Keratinocyte (primary cell): ENCODE measurements at regions not wholly inside any gene's neighbourhood (a gene's known extent, or its start where the extent isn't known, plus 50 kb on each side); places are given as distances from the start of the nearest gene placed in this dataset.

Experiments
- DNase-seq: peaks from one replicate; pipeline ENCODE4 v3.0.0-alpha.2; 2011; ENCODE audit warnings: low read depth, missing footprints, low spot score
- FAIRE-seq: peaks from 2 replicates; lab custom pipeline; 2011; peaks lifted over from hg19 to GRCh38; lab: Jason Lieb, UNC
- H2AFZ ChIP-seq: 2 replicates; pipeline ENCODE4 v1.6.0; 2012; ENCODE audit warnings: low read length, control low read depth, inconsistent platforms; ENCODE audit not compliant: control insufficient read depth
- H3K27ac ChIP-seq: 2 replicates; pipeline ENCODE4 v1.5.1; 2011; ENCODE audit warnings: low read length; ENCODE audit not compliant: control insufficient read depth, insufficient read depth
- H3K27me3 ChIP-seq: 3 replicates; pipeline ENCODE4 v1.6.0; 2011; ENCODE audit warnings: low read length; ENCODE audit not compliant: control insufficient read depth, insufficient read depth; ENCODE audit errors: extremely low read depth
- H3K36me3 ChIP-seq, 2 experiments: 2 replicates in 1 of 2; 3 replicates in 1 of 2; pipeline ENCODE4 v1.5.1; 2011; ENCODE audit warnings: low read length in 2 of 2, mild to moderate bottlenecking in 1 of 2; ENCODE audit not compliant: control insufficient read depth in 2 of 2, insufficient read depth in 2 of 2; ENCODE audit errors: extremely low read depth in 1 of 2
- H3K4me1 ChIP-seq: 3 replicates; pipeline ENCODE4 v1.5.1; 2011; ENCODE audit warnings: low read length; ENCODE audit not compliant: control insufficient read depth, insufficient read depth; ENCODE audit errors: extremely low read depth
- H3K4me2 ChIP-seq: 3 replicates; pipeline ENCODE4 v1.6.0; 2011; ENCODE audit warnings: low read depth, low read length; ENCODE audit not compliant: control insufficient read depth, insufficient read depth; ENCODE audit errors: extremely low read depth
- H3K4me3 ChIP-seq, 3 experiments: fragments of 200-600 bp in 1 of 3; sonication (generic) in 1 of 3; 2 replicates in 2 of 3; 3 replicates in 1 of 3; pipeline ENCODE4 v1.5.1; 2011 to 2016; ENCODE audit warnings: low read length in 3 of 3, mild to moderate bottlenecking in 3 of 3, control low read depth in 2 of 3, inconsistent platforms in 1 of 3, low read depth in 1 of 3, mixed read lengths in 1 of 3, mixed run types in 1 of 3, moderate library complexity in 1 of 3; ENCODE audit not compliant: control insufficient read depth in 2 of 3, insufficient read depth in 2 of 3; ENCODE audit errors: extremely low read depth in 1 of 3
- H3K79me2 ChIP-seq: 2 replicates; pipeline ENCODE4 v1.6.0; 2012; ENCODE audit warnings: low read length; ENCODE audit not compliant: control insufficient read depth, insufficient read depth
- H3K9ac ChIP-seq: 3 replicates; pipeline ENCODE4 v1.6.0; 2011; ENCODE audit warnings: low read length; ENCODE audit not compliant: control insufficient read depth, insufficient read depth; ENCODE audit errors: extremely low read depth
- H3K9me1 ChIP-seq: 3 replicates; pipeline ENCODE4 v1.6.0; 2011; ENCODE audit warnings: low read length; ENCODE audit not compliant: control insufficient read depth, insufficient read depth; ENCODE audit errors: extremely low read depth
- H3K9me3 ChIP-seq: 2 replicates; pipeline ENCODE4 v1.5.1; 2012; ENCODE audit warnings: low read depth, low read length; ENCODE audit not compliant: control insufficient read depth
- H4K20me1 ChIP-seq: 3 replicates; pipeline ENCODE4 v1.6.0; 2011; ENCODE audit warnings: low read length; ENCODE audit not compliant: control insufficient read depth, insufficient read depth; ENCODE audit errors: extremely low read depth
- CTCF ChIP-seq, 3 experiments: IDR thresholded peaks in 1 of 3; conservative IDR thresholded peaks in 1 of 3; optimal IDR thresholded peaks in 1 of 3; 2 replicates in 2 of 3; 3 replicates in 1 of 3; pipeline versions ENCODE3 to v1.5.1; 2011; ENCODE audit warnings: low read length in 3 of 3, mild to moderate bottlenecking in 3 of 3, moderate library complexity in 2 of 3, control low read depth in 1 of 3, inconsistent platforms in 1 of 3; ENCODE audit not compliant: insufficient read depth in 2 of 3; ENCODE audit errors: extremely low read depth in 1 of 3
- EZH2 ChIP-seq: IDR thresholded peaks from one replicate; pipeline ENCODE4 v1.6.1; 2012; ENCODE audit warnings: inconsistent platforms, mild to moderate bottlenecking, low read length, moderate library complexity
- dilution Hi-C: fragments of 300-500 bp; cut with MboI; formaldehyde crosslinking; loops from one replicate; pipeline ENCODE4 v1.7.0; 2020; ENCODE audit warnings: low sequenced_read_pairs; ENCODE audit not compliant: extremely low pct_ligation_motif_present

GRCh38 chrX:69079268-69079667 lies 86.0 kb downstream of the PJA1 start:
- Histone ChIP-seq H4K20me1 (no peaks in the 10 kb centered on the region), H3K9me1 (no peaks in the 10 kb centered on the region), H3K27ac (no peak overlapping the region), H3K9me3 (no peaks in the 10 kb centered on the region), H3K9ac (no peak overlapping the region), H3K4me1 (no peaks in the 10 kb centered on the region), H3K36me3 (no peaks in the 10 kb centered on the region), H3K79me2 (no peaks in the 10 kb centered on the region), H3K27me3 (no peaks in the 10 kb centered on the region), H3K4me2 (no peak overlapping the region), H3K4me3 (no peak overlapping the region), H2AFZ (no peak overlapping the region)
- FAIRE-seq (no peak), DNase-seq (no peak)
- no peak for TF ChIP-seq CTCF (optimal IDR thresholded peaks at IDR 0.05 in 1 of 3, IDR thresholded peaks at IDR 0.05 in 1 of 3, conservative IDR thresholded peaks at IDR 0.05 in 1 of 3; ENCODE audit: extremely low read depth in 1 of 3, insufficient read depth in 2 of 3, low read length in 3 of 3)
- TF ChIP-seq EZH2, result no peak
- dilution Hi-C loops, result no loop called here

- Histone ChIP-seq H3K4me2 (no peak overlapping the region), H3K4me3 (no peak overlapping the region), H3K79me2 (no peaks in the 10 kb centered on the region), H3K9ac (no peak overlapping the region), H3K9me1 (no peaks in the 10 kb centered on the region), H2AFZ (no peak overlapping the region), H3K36me3 (no peaks in the 10 kb centered on the region), H3K4me1 (no peaks in the 10 kb centered on the region), H3K27ac (no peak overlapping the region), H3K27me3 (no peaks in the 10 kb centered on the region), H3K9me3 (no peaks in the 10 kb centered on the region), H4K20me1 (no peaks in the 10 kb centered on the region)
- dilution Hi-C loops, result no loop called here
- TF ChIP-seq EZH2 (no peak), CTCF (optimal IDR thresholded peaks at IDR 0.05 in 1 of 3, IDR thresholded peaks at IDR 0.05 in 1 of 3, conservative IDR thresholded peaks at IDR 0.05 in 1 of 3; ENCODE audit: extremely low read depth in 1 of 3, insufficient read depth in 2 of 3, low read length in 3 of 3) (no peak)
- DNase-seq, result no peak
- FAIRE-seq, result no peak
These were observed 87.3 kb downstream of the PJA1 start for GRCh38 chrX:69077895-69078455.
